ENCODE measurements at regions not wholly inside any gene's neighbourhood (a gene's known extent, or its start where the extent isn't known, plus 50 kb on each side); places are given as distances from the start of the nearest gene placed in this dataset.

GRCh38 chrX:120697053-120697452, 67.2 kb upstream of the C1GALT1C1 start:
- no peak for TF ChIP-seq CTCF (IDR thresholded peaks at IDR 0.05)
- no peak for TF ChIP-seq POLR2A (IDR thresholded peaks at IDR 0.05)
